Left ventricle myocardium inferior (tissue), 1 donor: ENCODE measurements at regions not wholly inside any gene's neighbourhood (a gene's known extent, or its start where the extent isn't known, plus 50 kb on each side); places are given as distances from the start of the nearest gene placed in this dataset.

ENCODE experiments used
- DNase-seq: peaks from one replicate; pipeline ENCODE4 v3.0.0-alpha.2; 2020
- H3K27ac ChIP-seq: fragments of 200-600 bp; replicated peaks from 2 replicates; pipeline ENCODE4 v1.8.0; 2021
- H3K27me3 ChIP-seq: fragments of 200-600 bp; 2 replicates; pipeline ENCODE4 v1.8.0; 2021; ENCODE audit warnings: low read depth
- H3K36me3 ChIP-seq: fragments of 200-600 bp; 2 replicates; pipeline ENCODE4 v1.8.0; 2021
- H3K4me1 ChIP-seq: fragments of 200-600 bp; 2 replicates; pipeline ENCODE4 v1.8.0; 2021
- H3K4me3 ChIP-seq: fragments of 200-600 bp; 2 replicates; pipeline ENCODE4 v1.8.0; 2021; ENCODE audit warnings: mild to moderate bottlenecking, moderate library complexity
- H3K9me3 ChIP-seq: fragments of 200-600 bp; replicated peaks from 2 replicates; pipeline ENCODE4 v1.8.0; 2021
- CTCF ChIP-seq: fragments of 200-600 bp; IDR thresholded peaks from 2 replicates; pipeline ENCODE4 v1.8.0; 2021; ENCODE audit warnings: antibody characterized with exemption, mild to moderate bottlenecking, borderline replicate concordance
- intact Hi-C: fragments of 100-400 bp; cut with micrococcal nuclease; formaldehyde crosslinking; loops from one replicate; pipeline ENCODE4 v1.11.0; 2022
- donor health status: DM: no; HTN: yes; CAD: no; lungs with severe emphysema.

- Histone ChIP-seq H3K27ac (peak overlapping the region; percentile 62), H3K9me3 (no peaks in the 10 kb centered on the region), H3K36me3 (no peaks in the 10 kb centered on the region), H3K27me3 (no peaks in the 10 kb centered on the region), H3K4me1 (peaks cover 39% of the 10 kb centered on the region), H3K4me3 (no peak overlapping the region)
- intact Hi-C loops = no loop called here
- DNase-seq = no peak
- no peak for TF ChIP-seq CTCF
Observed at GRCh38 chr12:88309546-88309945, 167.4 kb downstream of the TMTC3 start.

- intact Hi-C loops = no loop called here
- Histone ChIP-seq H3K27me3 (no peaks in the 10 kb centered on the region), H3K4me1 (peaks cover 39% of the 10 kb centered on the region), H3K27ac (peak overlapping the region; percentile 62), H3K4me3 (no peak overlapping the region), H3K36me3 (no peaks in the 10 kb centered on the region), H3K9me3 (no peaks in the 10 kb centered on the region)
- DNase-seq = no peak
- no peak for TF ChIP-seq CTCF
Observed at GRCh38 chr12:88310069-88310468, 168.0 kb downstream of the TMTC3 start.

- Histone ChIP-seq H3K27me3 (no peaks in the 10 kb centered on the region), H3K36me3 (no peaks in the 10 kb centered on the region), H3K27ac (peak overlapping the region; percentile 62), H3K9me3 (no peaks in the 10 kb centered on the region), H3K4me3 (no peak overlapping the region), H3K4me1 (peaks cover 33% of the 10 kb centered on the region)
- intact Hi-C loops = no loop called here
- no peak for DNase-seq
- TF ChIP-seq CTCF = no peak
Observed at GRCh38 chr12:88310666-88311065, 168.6 kb downstream of the TMTC3 start.

- no peaks in the 10 kb centered on the region for H3K27me3 ChIP-seq
- no peak overlapping the region for H3K27ac ChIP-seq
- no peaks in the 10 kb centered on the region for H3K36me3 ChIP-seq
- H3K4me1 ChIP-seq = peaks cover 18% of the 10 kb centered on the region
- H3K9me3 ChIP-seq = no peaks in the 10 kb centered on the region
- no peak for DNase-seq
- no peak for TF ChIP-seq CTCF
- H3K4me3 ChIP-seq = no peak overlapping the region
- intact Hi-C loops = no loop called here
Observed at GRCh38 chr12:88313554-88313953, 171.4 kb downstream of the TMTC3 start.

- DNase-seq = no peak
- no peak overlapping the region for H3K4me3 ChIP-seq
- no peak for TF ChIP-seq CTCF
- H3K27me3 ChIP-seq = no peaks in the 10 kb centered on the region
- intact Hi-C loops = no loop called here
- no peak overlapping the region for H3K27ac ChIP-seq
- H3K36me3 ChIP-seq = no peaks in the 10 kb centered on the region
- no peaks in the 10 kb centered on the region for H3K9me3 ChIP-seq
- peaks cover 11% of the 10 kb centered on the region for H3K4me1 ChIP-seq
Observed at GRCh38 chr12:88314706-88315105, 172.6 kb downstream of the TMTC3 start.

GRCh38 chr12:88318726-88319125 lies 176.6 kb downstream of the TMTC3 start:
- intact Hi-C loops = no loop called here
- H3K27ac ChIP-seq = no peak overlapping the region
- DNase-seq = no peak
- H3K36me3 ChIP-seq = no peaks in the 10 kb centered on the region
- H3K4me1 ChIP-seq = no peaks in the 10 kb centered on the region
- H3K27me3 ChIP-seq = no peaks in the 10 kb centered on the region
- TF ChIP-seq CTCF = no peak
- no peak overlapping the region for H3K4me3 ChIP-seq
- H3K9me3 ChIP-seq = no peaks in the 10 kb centered on the region
